Psoas muscle (tissue), 7 donors: ENCODE measurements at regions not wholly inside any gene's neighbourhood (a gene's known extent, or its start where the extent isn't known, plus 50 kb on each side); places are given as distances from the start of the nearest gene placed in this dataset.
"Not testable (repeated sequence)": the region's sequence is repeated elsewhere in the genome, so short reads cannot be mapped to it uniquely, and the experiment has no call there.

ENCODE experiments used
- ATAC-seq, 4 donors: fragments of 200-7000 bp; cut with Tn5 transposase; one replicate each; pipeline ENCODE4 v1.9.1; 2020; ENCODE audit warnings: moderate library complexity in 3 of 4, mild to moderate bottlenecking in 2 of 4
- DNase-seq, 2 donors: peaks; one replicate each; pipeline ENCODE4 v3.0.0-alpha.2; 2020
- H3K27ac ChIP-seq: fragments of 200-600 bp; one replicate; pipeline ENCODE4 v1.8.0; 2022
- H3K27me3 ChIP-seq, 3 donors: fragments of 200-600 bp in 1 of 3; one replicate each; pipeline versions ENCODE4 v1.6.1 to v1.8.0; 2013 to 2022; ENCODE audit warnings: low read length in 2 of 3, mild to moderate bottlenecking in 2 of 3, moderate library complexity in 1 of 3; ENCODE audit not compliant: insufficient read depth in 3 of 3
- H3K36me3 ChIP-seq, 2 donors: fragments of 200-600 bp in 1 of 2; one replicate each; pipeline versions ENCODE4 v1.6.1 to v1.8.0; 2013 to 2022; ENCODE audit warnings: low read depth in 1 of 2, mild to moderate bottlenecking in 1 of 2, moderate library complexity in 1 of 2; ENCODE audit not compliant: insufficient read depth in 1 of 2
- H3K4me1 ChIP-seq: fragments of 200-600 bp; one replicate; pipeline ENCODE4 v1.8.0; 2022
- H3K4me3 ChIP-seq: fragments of 200-600 bp; one replicate; pipeline ENCODE4 v1.8.0; 2022; ENCODE audit warnings: mild to moderate bottlenecking
- H3K9me3 ChIP-seq: fragments of 200-600 bp; one replicate; pipeline ENCODE4 v1.8.0; 2022
- CTCF ChIP-seq: fragments of 200-600 bp; IDR thresholded peaks from one replicate; pipeline ENCODE4 v1.8.0; 2022; ENCODE audit warnings: antibody characterized with exemption
- WGBS, 3 donors: extraction: QIAGEN DNeasy Blood & Tissue Kit; methylation state at CpG; one replicate each; pipeline versions ENCODE4 v1.1.6 to v1.1.7; 2013; 5-methylcytosine and 5-hydroxymethylcytosine counted together
- intact Hi-C, 2 donors: fragments of 100-400 bp; cut with DNase I; formaldehyde crosslinking; loops; one replicate each; pipeline versions ENCODE4 v1.11.0 to v1.14.2; 2022
- donor health status: healthy with polysubstance abuse.
- donor health status: DM: no; HTN: no; CAD: no; lungs with moderate emphysema.
- donor health status: Bipolar disorder and iron deficiency.
- donor health status: healthy.
- donor health status: DM: yes; HTN: yes; CAD: no.
- donor health status: DM: no; HTN: no; CAD: no.
- donor health status: DM: yes; HTN: yes; CAD: no.

- Histone ChIP-seq H3K27ac (no peak overlapping the region), H3K9me3 (no peaks in the 10 kb centered on the region), H3K4me3 (no peak overlapping the region), H3K4me1 (peaks cover 6% of the 10 kb centered on the region), H3K36me3 (no peaks in the 10 kb centered on the region), H3K27me3 (no peaks in the 10 kb centered on the region)
- no peak for ATAC-seq
- WGBS, 3 donors: 73 to 76% (median 75%) methylated on average over 1 of the region's 1 CpG
- no peak for TF ChIP-seq CTCF
- DNase-seq: no peak
- intact Hi-C loops: no loop called here
Observed at GRCh38 chr7:81064426-81064825, 145.6 kb upstream of the SEMA3C start.

GRCh38 chr7:81062755-81063154 is 143.9 kb upstream of the SEMA3C start:
- Histone ChIP-seq H3K4me3 (no peak overlapping the region), H3K9me3 (no peaks in the 10 kb centered on the region), H3K4me1 (peaks cover 6% of the 10 kb centered on the region), H3K27me3 (no peaks in the 10 kb centered on the region), H3K27ac (no peak overlapping the region), H3K36me3 (no peaks in the 10 kb centered on the region)
- WGBS, 3 donors: 18 to 33% (median 32%) methylated on average over 2 of the region's 2 CpGs
- ATAC-seq (no peak), DNase-seq (no peak)
- intact Hi-C loops: no loop called here
- no peak for TF ChIP-seq CTCF

GRCh38 chr7:81057469-81057868 is 138.6 kb upstream of the SEMA3C start:
- DNase-seq, intact Hi-C loops, H3K27me3 ChIP-seq, H3K4me3 ChIP-seq, H3K4me1 ChIP-seq, ATAC-seq, H3K9me3 ChIP-seq, H3K27ac ChIP-seq, H3K36me3 ChIP-seq: not testable (repeated sequence)
- WGBS, 3 donors: 91 to 97% (median 93%) methylated on average over 16 to 19 of the region's 19 CpGs

GRCh38 chr7:81053623-81054022 is 134.8 kb upstream of the SEMA3C start:
- no peak overlapping the region for H3K4me3 ChIP-seq
- intact Hi-C loops: no loop called here
- no peak for TF ChIP-seq CTCF
- H3K9me3 ChIP-seq: no peaks in the 10 kb centered on the region
- DNase-seq (no peak), ATAC-seq (no peak)
- no peaks in the 10 kb centered on the region for H3K27me3 ChIP-seq
- 72 to 80% (median 75%) methylated on average over 2 of the region's 2 CpGs for WGBS, 3 donors
- no peak overlapping the region for H3K27ac ChIP-seq
- H3K36me3 ChIP-seq: no peaks in the 10 kb centered on the region
- H3K4me1 ChIP-seq: no peaks in the 10 kb centered on the region

GRCh38 chr7:81051811-81052413 is 133.1 kb upstream of the SEMA3C start:
- ATAC-seq (no peak), DNase-seq (no peak)
- no peaks in the 10 kb centered on the region for H3K9me3 ChIP-seq
- WGBS, 3 donors: 39 to 64% (median 60%) methylated on average over 3 of the region's 3 CpGs
- H3K4me3 ChIP-seq: no peak overlapping the region
- H3K36me3 ChIP-seq: no peaks in the 10 kb centered on the region
- H3K27me3 ChIP-seq: no peaks in the 10 kb centered on the region
- no peak for TF ChIP-seq CTCF
- intact Hi-C loops: no loop called here
- no peaks in the 10 kb centered on the region for H3K4me1 ChIP-seq
- no peak overlapping the region for H3K27ac ChIP-seq
